Epidermal melanocyte (primary cell): ENCODE measurements at regions not wholly inside any gene's neighbourhood (a gene's known extent, or its start where the extent isn't known, plus 50 kb on each side); places are given as distances from the start of the nearest gene placed in this dataset.

ENCODE experiments used
- DNase-seq: peaks from one replicate; pipeline ENCODE4 v3.0.0; 2011; ENCODE audit warnings: low spot score; ENCODE audit not compliant: insufficient read length

GRCh38 chr4:11342401-11342800, 86.3 kb downstream of the HS3ST1 start:
- no peak for DNase-seq

- no peak for DNase-seq
Observed at GRCh38 chr4:11341337-11342043, 87.2 kb downstream of the HS3ST1 start.

GRCh38 chr4:11338956-11339782, 89.5 kb downstream of the HS3ST1 start:
- no peak for DNase-seq

GRCh38 chr4:11337287-11337686, 91.4 kb downstream of the HS3ST1 start:
- no peak for DNase-seq

- DNase-seq = no peak
Observed at GRCh38 chr4:11336435-11336834, 92.3 kb downstream of the HS3ST1 start.

GRCh38 chr4:11334887-11335286, 93.8 kb downstream of the HS3ST1 start:
- no peak for DNase-seq

- DNase-seq = no peak
Observed at GRCh38 chr4:11328401-11328800, 100.3 kb downstream of the HS3ST1 start.

- DNase-seq = no peak
Observed at GRCh38 chr4:11326021-11326420, 102.7 kb downstream of the HS3ST1 start.

- DNase-seq = no peak
Observed at GRCh38 chr4:11323771-11324170, 104.9 kb downstream of the HS3ST1 start.

- no peak for DNase-seq
Observed at GRCh38 chr4:11313157-11313943, 115.3 kb downstream of the HS3ST1 start.

GRCh38 chr4:11312389-11312788, 116.3 kb downstream of the HS3ST1 start:
- DNase-seq = no peak

- DNase-seq = no peak
Observed at GRCh38 chr4:11301075-11301660, 127.5 kb downstream of the HS3ST1 start.

- DNase-seq = no peak
Observed at GRCh38 chr4:11299836-11300235, 128.9 kb downstream of the HS3ST1 start.

GRCh38 chr4:11299016-11299415, 129.7 kb downstream of the HS3ST1 start:
- no peak for DNase-seq

- DNase-seq = no peak
Observed at GRCh38 chr4:11298451-11298850, 130.2 kb downstream of the HS3ST1 start.

GRCh38 chr4:11297627-11298026, 131.1 kb downstream of the HS3ST1 start:
- DNase-seq = no peak

- DNase-seq = no peak
Observed at GRCh38 chr4:11297201-11297600, 131.5 kb downstream of the HS3ST1 start.

- no peak for DNase-seq
Observed at GRCh38 chr4:11293866-11294265, 134.8 kb downstream of the HS3ST1 start.

GRCh38 chr4:11287055-11287454, 141.6 kb downstream of the HS3ST1 start:
- DNase-seq = no peak

- DNase-seq = no peak
Observed at GRCh38 chr4:11286533-11286932, 142.2 kb downstream of the HS3ST1 start.

- DNase-seq = no peak
Observed at GRCh38 chr4:11281720-11282119, 147.0 kb downstream of the HS3ST1 start.

- DNase-seq = no peak
Observed at GRCh38 chr4:11271263-11271662, 157.4 kb downstream of the HS3ST1 start.
